ENCODE measurements at regions not wholly inside any gene's neighbourhood (a gene's known extent, or its start where the extent isn't known, plus 50 kb on each side); places are given as distances from the start of the nearest gene placed in this dataset.
"Not testable (repeated sequence)": the region's sequence is repeated elsewhere in the genome, so short reads cannot be mapped to it uniquely, and the experiment has no call there.

GRCh38 chr18:38290229-38290628 is 724.6 kb upstream of the CELF4 start:
- DNase-seq (ENCODE audit: low spot score) = no peak

- DNase-seq (ENCODE audit: low spot score) = no peak
Observed at GRCh38 chr18:38284972-38285371, 719.4 kb upstream of the CELF4 start.

GRCh38 chr18:38263066-38263465 is 697.5 kb upstream of the CELF4 start:
- no peak for DNase-seq (ENCODE audit: low spot score)

- DNase-seq (ENCODE audit: low spot score) = no peak
Observed at GRCh38 chr18:38262661-38263060, 697.1 kb upstream of the CELF4 start.

- no peak for DNase-seq (ENCODE audit: low spot score)
Observed at GRCh38 chr18:38257661-38258060, 692.1 kb upstream of the CELF4 start.

- DNase-seq (ENCODE audit: low spot score) = no peak
Observed at GRCh38 chr18:38256366-38256765, 690.8 kb upstream of the CELF4 start.

GRCh38 chr18:38250971-38251370 is 685.4 kb upstream of the CELF4 start:
- DNase-seq (ENCODE audit: low spot score) = no peak

GRCh38 chr18:38244480-38244879 is 678.9 kb upstream of the CELF4 start:
- DNase-seq (ENCODE audit: low spot score) = no peak

GRCh38 chr18:38243291-38243690 is 677.7 kb upstream of the CELF4 start:
- no peak for DNase-seq (ENCODE audit: low spot score)

- no peak for DNase-seq (ENCODE audit: low spot score)
Observed at GRCh38 chr18:38241736-38242135, 676.1 kb upstream of the CELF4 start.

GRCh38 chr18:38241216-38241615 is 675.6 kb upstream of the CELF4 start:
- DNase-seq (ENCODE audit: low spot score) = no peak

GRCh38 chr18:38239606-38240005 is 674.0 kb upstream of the CELF4 start:
- DNase-seq (ENCODE audit: low spot score) = no peak

GRCh38 chr18:38237796-38238195 is 672.2 kb upstream of the CELF4 start:
- no peak for DNase-seq (ENCODE audit: low spot score)

GRCh38 chr18:38221476-38222100 is 656.0 kb upstream of the CELF4 start:
- DNase-seq (ENCODE audit: low spot score) = no peak

GRCh38 chr18:38198956-38199355 is 633.4 kb upstream of the CELF4 start:
- no peak for DNase-seq (ENCODE audit: low spot score)

GRCh38 chr18:38198526-38198925 is 632.9 kb upstream of the CELF4 start:
- DNase-seq (ENCODE audit: low spot score) = no peak

GRCh38 chr18:38186491-38186890 is 620.9 kb upstream of the CELF4 start:
- no peak for DNase-seq (ENCODE audit: low spot score)

GRCh38 chr18:38174594-38174993 is 609.0 kb upstream of the CELF4 start:
- no peak for DNase-seq (ENCODE audit: low spot score)

- DNase-seq (ENCODE audit: low spot score) = no peak
Observed at GRCh38 chr18:38174173-38174572, 608.6 kb upstream of the CELF4 start.

GRCh38 chr18:38170845-38171244 is 605.2 kb upstream of the CELF4 start:
- DNase-seq (ENCODE audit: low spot score) = no peak

- DNase-seq (ENCODE audit: low spot score) = no peak
Observed at GRCh38 chr18:38167623-38168022, 602.0 kb upstream of the CELF4 start.

- DNase-seq (ENCODE audit: low spot score) = not testable (repeated sequence)
Observed at GRCh38 chr18:38153116-38153515, 587.5 kb upstream of the CELF4 start.

GRCh38 chr18:38116716-38117115 is 551.1 kb upstream of the CELF4 start:
- DNase-seq (ENCODE audit: low spot score) = no peak

- no peak for DNase-seq (ENCODE audit: low spot score)
Observed at GRCh38 chr18:38115201-38115600, 549.6 kb upstream of the CELF4 start.

GRCh38 chr18:38087538-38087937 is 521.9 kb upstream of the CELF4 start:
- DNase-seq (ENCODE audit: low spot score) = no peak

All from CD4-positive, alpha-beta T cell treated with Interleukin-15 for 4 hours (primary cell).